Stimulated activated CD4-positive, alpha-beta T cell treated with anti-CD3 and anti-CD28 coated beads, Interleukin-4, amount 100 ng/mL, for 24 hours (primary cell): ENCODE measurements at regions not wholly inside any gene's neighbourhood (a gene's known extent, or its start where the extent isn't known, plus 50 kb on each side); places are given as distances from the start of the nearest gene placed in this dataset.
"Not testable (repeated sequence)": the region's sequence is repeated elsewhere in the genome, so short reads cannot be mapped to it uniquely, and the experiment has no call there.

Source experiments
- DNase-seq: peaks from one replicate; pipeline ENCODE4 v3.0.0-alpha.2; 2020

GRCh38 chr5:68682400-68683160, 411.2 kb upstream of the SLC30A5 start:
- DNase-seq = no peak

GRCh38 chr5:68683632-68684036, 410.2 kb upstream of the SLC30A5 start:
- DNase-seq = no peak

- no peak for DNase-seq
Measured at GRCh38 chr5:68685863-68686262, 408.0 kb upstream of the SLC30A5 start.

- DNase-seq = no peak
Measured at GRCh38 chr5:68688547-68688946, 405.3 kb upstream of the SLC30A5 start.

- no peak for DNase-seq
Measured at GRCh38 chr5:68689010-68689409, 404.8 kb upstream of the SLC30A5 start.

GRCh38 chr5:68691874-68692273, 401.9 kb upstream of the SLC30A5 start:
- DNase-seq = not testable (repeated sequence)

GRCh38 chr5:68698025-68698940, 395.5 kb upstream of the SLC30A5 start:
- DNase-seq = no peak

- DNase-seq = no peak
Measured at GRCh38 chr5:68699966-68700365, 393.8 kb upstream of the SLC30A5 start.

GRCh38 chr5:68707575-68707974, 386.2 kb upstream of the SLC30A5 start:
- DNase-seq = no peak

GRCh38 chr5:68708156-68708841, 385.5 kb upstream of the SLC30A5 start:
- DNase-seq = no peak

GRCh38 chr5:68708842-68709170, 385.0 kb upstream of the SLC30A5 start:
- no peak for DNase-seq

- DNase-seq = no peak
Measured at GRCh38 chr5:68709239-68709638, 384.6 kb upstream of the SLC30A5 start.

GRCh38 chr5:68710514-68710913, 383.3 kb upstream of the SLC30A5 start:
- no peak for DNase-seq

GRCh38 chr5:68711293-68712200, 382.3 kb upstream of the SLC30A5 start:
- no peak for DNase-seq

- no peak for DNase-seq
Measured at GRCh38 chr5:68714810-68715209, 379.0 kb upstream of the SLC30A5 start.

- no peak for DNase-seq
Measured at GRCh38 chr5:68720884-68721610, 372.8 kb upstream of the SLC30A5 start.

- DNase-seq = no peak
Measured at GRCh38 chr5:68722357-68722756, 371.5 kb upstream of the SLC30A5 start.

- DNase-seq = no peak
Measured at GRCh38 chr5:68725905-68726683, 367.7 kb upstream of the SLC30A5 start.

- no peak for DNase-seq
Measured at GRCh38 chr5:68727931-68728330, 365.9 kb upstream of the SLC30A5 start.

GRCh38 chr5:68729678-68730077, 364.1 kb upstream of the SLC30A5 start:
- no peak for DNase-seq
